NT2/D1 (cell line): ENCODE measurements at regions not wholly inside any gene's neighbourhood (a gene's known extent, or its start where the extent isn't known, plus 50 kb on each side); places are given as distances from the start of the nearest gene placed in this dataset.

Experiments
- DNase-seq: peaks from one replicate; pipeline ENCODE4 v3.0.0-alpha.2; 2011; ENCODE audit warnings: low read depth, low spot score
- H3K27me3 ChIP-seq: 2 replicates; pipeline ENCODE4 v1.6.0; 2011; ENCODE audit warnings: mild to moderate bottlenecking; ENCODE audit not compliant: insufficient read length, insufficient read depth
- H3K36me3 ChIP-seq: 2 replicates; pipeline ENCODE4 v1.6.1; 2011; ENCODE audit warnings: mild to moderate bottlenecking, low read length, mixed read lengths; ENCODE audit not compliant: insufficient read depth, insufficient read length
- H3K4me1 ChIP-seq: 2 replicates; pipeline ENCODE4 v1.5.1; 2011; ENCODE audit not compliant: insufficient read depth, insufficient read length
- H3K4me3 ChIP-seq: 2 replicates; pipeline ENCODE4 v1.5.1; 2011; ENCODE audit warnings: low read depth; ENCODE audit not compliant: insufficient read length
- H3K9ac ChIP-seq: 2 replicates; pipeline ENCODE4 v1.6.0; 2011; ENCODE audit warnings: low read depth; ENCODE audit not compliant: insufficient read length
- H3K9me3 ChIP-seq: 2 replicates; pipeline ENCODE4 v1.5.1; 2011; ENCODE audit warnings: mild to moderate bottlenecking, low read length; ENCODE audit not compliant: insufficient read depth
- SUZ12 ChIP-seq: IDR thresholded peaks from 2 replicates; pipeline ENCODE4 v1.6.1; 2011; ENCODE audit not compliant: insufficient read length, insufficient read depth; ENCODE audit errors: extremely low read depth
- YY1 ChIP-seq: IDR thresholded peaks from 2 replicates; pipeline ENCODE4 v1.6.1; 2011; ENCODE audit not compliant: insufficient read length, insufficient read depth
- ZNF274 ChIP-seq: IDR thresholded peaks from 2 replicates; pipeline ENCODE4 v1.6.1; 2011; ENCODE audit warnings: mild to moderate bottlenecking, low read depth, low read length

GRCh38 chr21:32834916-32835235 is 63.3 kb upstream of the PAXBP1 start:
- H3K36me3 ChIP-seq: no peaks in the 10 kb centered on the region
- 0 out of 2 replicates have a peak, but pooled peaks cover 4% of the 10 kb centered on the region for H3K9me3 ChIP-seq
- TF ChIP-seq SUZ12: no peak
- no peak for TF ChIP-seq YY1
- TF ChIP-seq ZNF274: no peak
- no peaks in the 10 kb centered on the region for H3K4me1 ChIP-seq
- no peak overlapping the region for H3K9ac ChIP-seq
- H3K4me3 ChIP-seq: no peak overlapping the region
- H3K27me3 ChIP-seq: no peaks in the 10 kb centered on the region
- peak; percentile 55 for DNase-seq

- H3K9me3 ChIP-seq: no peaks in the 10 kb centered on the region
- no peaks in the 10 kb centered on the region for H3K36me3 ChIP-seq
- TF ChIP-seq YY1: no peak
- no peaks in the 10 kb centered on the region for H3K4me1 ChIP-seq
- no peak for DNase-seq
- no peak overlapping the region for H3K9ac ChIP-seq
- no peak overlapping the region for H3K4me3 ChIP-seq
- H3K27me3 ChIP-seq: no peaks in the 10 kb centered on the region
Observed at GRCh38 chr21:32842146-32842545, 70.6 kb upstream of the PAXBP1 start.

- no peaks in the 10 kb centered on the region for H3K36me3 ChIP-seq
- no peak overlapping the region for H3K4me3 ChIP-seq
- H3K9ac ChIP-seq: no peak overlapping the region
- no peaks in the 10 kb centered on the region for H3K9me3 ChIP-seq
- no peaks in the 10 kb centered on the region for H3K27me3 ChIP-seq
- no peak for DNase-seq
- H3K4me1 ChIP-seq: no peaks in the 10 kb centered on the region
- TF ChIP-seq ZNF274 (no peak), YY1 (no peak), SUZ12 (no peak)
Observed at GRCh38 chr21:32843561-32843960, 72.0 kb upstream of the PAXBP1 start.

GRCh38 chr21:32844076-32844475 is 72.5 kb upstream of the PAXBP1 start:
- Histone ChIP-seq H3K27me3 (no peaks in the 10 kb centered on the region), H3K4me3 (no peak overlapping the region), H3K4me1 (no peaks in the 10 kb centered on the region), H3K36me3 (no peaks in the 10 kb centered on the region), H3K9me3 (no peaks in the 10 kb centered on the region), H3K9ac (no peak overlapping the region)
- DNase-seq: no peak
- TF ChIP-seq YY1: no peak
- TF ChIP-seq SUZ12: no peak
- TF ChIP-seq ZNF274: no peak

GRCh38 chr21:32844653-32845436 is 73.3 kb upstream of the PAXBP1 start:
- Histone ChIP-seq H3K9me3 (no peaks in the 10 kb centered on the region), H3K4me1 (no peaks in the 10 kb centered on the region), H3K27me3 (no peaks in the 10 kb centered on the region), H3K9ac (no peak overlapping the region), H3K36me3 (no peaks in the 10 kb centered on the region), H3K4me3 (no peak overlapping the region)
- TF ChIP-seq ZNF274 (no peak), SUZ12 (no peak), YY1 (no peak)
- no peak for DNase-seq

GRCh38 chr21:32858628-32859027 is 87.1 kb upstream of the PAXBP1 start:
- DNase-seq: no peak
- no peaks in the 10 kb centered on the region for H3K4me1 ChIP-seq
- H3K27me3 ChIP-seq: no peaks in the 10 kb centered on the region
- no peak overlapping the region for H3K4me3 ChIP-seq
- peaks cover 69% of the 10 kb centered on the region for H3K9me3 ChIP-seq
- H3K36me3 ChIP-seq: no peaks in the 10 kb centered on the region
- no peak overlapping the region for H3K9ac ChIP-seq
- TF ChIP-seq ZNF274: no peak
- no peak for TF ChIP-seq YY1
- no peak for TF ChIP-seq SUZ12

GRCh38 chr21:32860399-32860798 is 88.8 kb upstream of the PAXBP1 start:
- TF ChIP-seq SUZ12: no peak
- TF ChIP-seq YY1: no peak
- no peak for TF ChIP-seq ZNF274
- Histone ChIP-seq H3K9ac (no peak overlapping the region), H3K4me3 (no peak overlapping the region), H3K4me1 (no peaks in the 10 kb centered on the region), H3K27me3 (no peaks in the 10 kb centered on the region), H3K36me3 (no peaks in the 10 kb centered on the region), H3K9me3 (peaks cover 52% of the 10 kb centered on the region)
- no peak for DNase-seq
